MM.1S (cell line): ENCODE measurements at regions not wholly inside any gene's neighbourhood (a gene's known extent, or its start where the extent isn't known, plus 50 kb on each side); places are given as distances from the start of the nearest gene placed in this dataset.

Experiments
- DNase-seq: peaks from one replicate; pipeline ENCODE4 v3.0.0-alpha.2; 2015
- H2AFZ ChIP-seq: fragments of 300-600 bp; sonication (generic); 2 replicates; pipeline ENCODE4 v1.6.0; 2016; ENCODE audit warnings: antibody characterized with exemption, low read length
- H3F3A ChIP-seq: fragments of 300-600 bp; sonication (generic); 2 replicates; pipeline ENCODE4 v1.6.1; 2016; ENCODE audit warnings: mild to moderate bottlenecking, antibody characterized with exemption, low read length, moderate library complexity, mixed read lengths; ENCODE audit not compliant: insufficient read depth
- H3K27ac ChIP-seq: fragments of 300-600 bp; sonication (generic); 2 replicates; pipeline ENCODE4 v1.5.1; 2016; ENCODE audit warnings: mild to moderate bottlenecking, low read length
- H3K27me3 ChIP-seq: fragments of 300-600 bp; sonication (generic); replicated peaks from 2 replicates; pipeline ENCODE4 v1.6.0; 2016; ENCODE audit warnings: low read length; ENCODE audit not compliant: insufficient read depth
- H3K36me3 ChIP-seq: fragments of 300-600 bp; sonication (generic); replicated peaks from 2 replicates; pipeline ENCODE4 v1.6.1; 2016; ENCODE audit warnings: mild to moderate bottlenecking, low read length, mixed read lengths; ENCODE audit not compliant: insufficient read depth
- H3K4me1 ChIP-seq: fragments of 300-600 bp; sonication (generic); 2 replicates; pipeline ENCODE4 v1.6.1; 2016; ENCODE audit warnings: low read length, mixed read lengths
- H3K4me2 ChIP-seq: fragments of 300-600 bp; sonication (generic); 2 replicates; pipeline ENCODE4 v1.6.0; 2016; ENCODE audit warnings: low read depth, low read length
- H3K4me3 ChIP-seq: fragments of 300-600 bp; sonication (generic); 2 replicates; pipeline ENCODE4 v1.5.1; 2016; ENCODE audit warnings: low read length, mixed read lengths
- H3K79me2 ChIP-seq: fragments of 300-600 bp; sonication (generic); 2 replicates; pipeline ENCODE4 v1.6.1; 2016; ENCODE audit warnings: mixed run types, low read length, mixed read lengths
- H3K9ac ChIP-seq: fragments of 300-600 bp; sonication (generic); 2 replicates; pipeline ENCODE4 v1.6.1; 2016; ENCODE audit warnings: low read length, mixed read lengths
- H3K9me2 ChIP-seq: fragments of 300-600 bp; sonication (generic); replicated peaks from 2 replicates; pipeline ENCODE4 v1.6.1; 2016; ENCODE audit warnings: mild to moderate bottlenecking, low read length, mixed read lengths; ENCODE audit not compliant: insufficient read depth
- H3K9me3 ChIP-seq: fragments of 300-600 bp; sonication (generic); replicated peaks from 2 replicates; pipeline ENCODE4 v1.6.1; 2016; ENCODE audit warnings: mild to moderate bottlenecking, low read length, mixed read lengths; ENCODE audit not compliant: insufficient read depth
- H4K20me1 ChIP-seq: fragments of 300-600 bp; sonication (generic); 2 replicates; pipeline ENCODE4 v1.6.1; 2016; ENCODE audit warnings: mild to moderate bottlenecking, low read length, moderate library complexity, mixed read lengths; ENCODE audit not compliant: insufficient read depth
- EZH2 ChIP-seq: fragments of 300-600 bp; sonication (generic); optimal IDR thresholded peaks from 2 replicates; pipeline ENCODE3; 2017; ENCODE audit warnings: low read depth, mild to moderate bottlenecking, antibody characterized with exemption, low read length, mixed read lengths
- EZH2phosphoT487 ChIP-seq: fragments of 300-600 bp; sonication (generic); IDR thresholded peaks from 2 replicates; pipeline ENCODE4 v1.6.1; 2018; ENCODE audit warnings: antibody characterized with exemption, low read length
- TF ChIP-seq, protein P1 (sequence below): fragments of 300-600 bp; sonication (generic); IDR thresholded peaks from 2 replicates; pipeline ENCODE4 v1.5.1; 2016; ENCODE audit warnings: antibody characterized with exemption, low read length, mixed read lengths

DNA sequence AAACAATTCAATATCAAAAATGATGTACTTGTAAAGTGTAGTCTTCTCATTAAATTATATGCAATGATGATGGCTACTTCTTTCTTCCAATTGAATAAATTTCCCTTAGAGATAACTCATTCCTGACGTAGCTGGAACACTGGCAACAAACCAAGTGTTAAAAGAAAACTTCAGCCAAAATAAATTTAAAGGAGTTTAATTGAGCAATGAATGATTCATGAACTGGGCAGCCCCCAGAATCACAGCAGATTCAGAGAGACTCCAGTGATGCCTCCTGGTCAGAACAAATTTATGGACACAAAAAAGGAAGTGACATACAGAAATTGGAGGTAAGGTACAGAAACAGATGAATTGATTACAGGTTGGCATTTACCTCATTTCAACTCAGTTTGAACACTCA, 276.5 kb downstream of the DSC3 start:
- no peak overlapping the region for H3K9ac ChIP-seq
- H3K4me2 ChIP-seq = no peak overlapping the region
- H4K20me1 ChIP-seq = no peaks in the 10 kb centered on the region
- no peaks in the 10 kb centered on the region for H3F3A ChIP-seq
- no peaks in the 10 kb centered on the region for H3K27me3 ChIP-seq
- H3K9me3 ChIP-seq = no peaks in the 10 kb centered on the region
- H3K4me1 ChIP-seq = peaks cover 2% of the 10 kb centered on the region
- DNase-seq = no peak
- no peak overlapping the region for H3K27ac ChIP-seq
- H3K9me2 ChIP-seq = no peaks in the 10 kb centered on the region
- H3K79me2 ChIP-seq = no peaks in the 10 kb centered on the region
- H3K36me3 ChIP-seq = no peaks in the 10 kb centered on the region
- H2AFZ ChIP-seq = no peak overlapping the region
- TF ChIP-seq EZH2 = no peak
- no peak overlapping the region for H3K4me3 ChIP-seq

DNA sequence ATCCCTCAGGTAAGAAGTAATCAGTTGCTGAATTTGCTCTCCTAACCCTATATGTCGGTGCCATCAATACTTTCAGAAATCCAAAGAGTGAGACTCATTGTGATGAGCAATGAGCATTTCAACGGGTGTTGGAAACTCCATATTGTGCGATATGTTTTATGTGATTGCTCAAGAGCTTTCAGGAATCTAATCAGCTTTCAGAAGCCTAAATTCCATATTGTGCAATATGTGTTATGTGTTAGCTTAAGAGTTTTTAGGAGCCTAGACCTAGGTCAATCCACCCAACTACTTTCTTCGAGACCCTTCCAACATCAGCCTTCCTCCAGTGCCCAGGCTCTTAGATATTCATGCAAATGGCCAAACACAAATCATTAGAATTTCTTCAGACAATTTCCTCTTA, 277.3 kb downstream of the DSC3 start:
- Histone ChIP-seq H3K79me2 (no peaks in the 10 kb centered on the region), H3K9me2 (no peaks in the 10 kb centered on the region), H3K9me3 (no peaks in the 10 kb centered on the region), H3K4me3 (no peak overlapping the region), H3K27ac (no peak overlapping the region), H4K20me1 (no peaks in the 10 kb centered on the region), H3K9ac (no peak overlapping the region), H3K27me3 (no peaks in the 10 kb centered on the region), H2AFZ (no peak overlapping the region), H3K36me3 (no peaks in the 10 kb centered on the region), H3K4me2 (no peak overlapping the region), H3K4me1 (no peaks in the 10 kb centered on the region), H3F3A (no peaks in the 10 kb centered on the region)
- TF ChIP-seq EZH2phosphoT487 (no peak), EZH2 (no peak)
- TF ChIP-seq, protein P1, sequence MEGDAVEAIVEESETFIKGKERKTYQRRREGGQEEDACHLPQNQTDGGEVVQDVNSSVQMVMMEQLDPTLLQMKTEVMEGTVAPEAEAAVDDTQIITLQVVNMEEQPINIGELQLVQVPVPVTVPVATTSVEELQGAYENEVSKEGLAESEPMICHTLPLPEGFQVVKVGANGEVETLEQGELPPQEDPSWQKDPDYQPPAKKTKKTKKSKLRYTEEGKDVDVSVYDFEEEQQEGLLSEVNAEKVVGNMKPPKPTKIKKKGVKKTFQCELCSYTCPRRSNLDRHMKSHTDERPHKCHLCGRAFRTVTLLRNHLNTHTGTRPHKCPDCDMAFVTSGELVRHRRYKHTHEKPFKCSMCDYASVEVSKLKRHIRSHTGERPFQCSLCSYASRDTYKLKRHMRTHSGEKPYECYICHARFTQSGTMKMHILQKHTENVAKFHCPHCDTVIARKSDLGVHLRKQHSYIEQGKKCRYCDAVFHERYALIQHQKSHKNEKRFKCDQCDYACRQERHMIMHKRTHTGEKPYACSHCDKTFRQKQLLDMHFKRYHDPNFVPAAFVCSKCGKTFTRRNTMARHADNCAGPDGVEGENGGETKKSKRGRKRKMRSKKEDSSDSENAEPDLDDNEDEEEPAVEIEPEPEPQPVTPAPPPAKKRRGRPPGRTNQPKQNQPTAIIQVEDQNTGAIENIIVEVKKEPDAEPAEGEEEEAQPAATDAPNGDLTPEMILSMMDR = no peak
- no peak for DNase-seq

DNA sequence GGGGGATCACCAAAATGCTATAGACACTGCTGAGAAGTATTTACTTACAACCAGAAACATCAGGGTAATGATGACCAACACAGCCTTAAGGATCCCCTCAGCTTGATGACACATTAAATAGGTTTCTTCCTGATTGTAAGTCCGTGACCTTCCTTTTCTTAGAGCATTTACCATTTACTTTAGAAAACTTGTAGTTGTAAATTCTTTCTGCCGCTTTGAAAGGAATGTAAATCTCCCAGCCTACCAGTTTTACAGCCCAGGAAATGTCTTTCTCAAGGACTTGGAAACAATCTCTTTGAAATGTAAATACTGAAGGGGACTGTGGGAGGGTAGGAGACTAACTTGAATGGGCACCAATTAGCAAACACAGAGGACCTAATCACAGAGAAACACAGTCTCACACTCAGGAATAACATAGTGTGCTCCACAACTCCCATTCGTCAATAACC, 278.6 kb downstream of the DSC3 start:
- TF ChIP-seq EZH2phosphoT487 (no peak), EZH2 (no peak)
- TF ChIP-seq, protein P1 = no peak
- Histone ChIP-seq H3K4me2 (no peak overlapping the region), H3K9ac (no peak overlapping the region)

DNA sequence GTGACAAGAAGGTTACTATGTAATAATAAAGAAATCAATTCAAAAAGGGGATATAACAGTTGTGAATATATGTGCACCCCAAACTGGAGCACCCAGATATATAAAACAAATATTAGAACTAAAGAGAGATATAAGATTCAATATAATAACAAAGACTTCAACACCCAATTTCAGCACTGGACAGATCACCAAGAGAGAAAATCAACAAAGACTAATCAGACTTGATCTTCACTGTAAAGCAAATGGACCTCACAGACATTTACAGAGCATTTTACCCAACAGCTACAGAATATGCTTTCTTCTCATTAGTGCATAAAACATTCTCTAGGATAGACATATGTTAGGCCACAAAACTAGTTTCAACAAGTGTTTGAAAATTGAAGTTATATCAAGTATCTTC, 287.7 kb downstream of the DSC3 start:
- Histone ChIP-seq H3K36me3 (no peaks in the 10 kb centered on the region), H3K9me2 (no peaks in the 10 kb centered on the region), H3K9ac (no peak overlapping the region), H3K4me3 (no peak overlapping the region), H2AFZ (no peak overlapping the region), H3K9me3 (no peaks in the 10 kb centered on the region), H3K4me2 (no peak overlapping the region), H3K4me1 (no peaks in the 10 kb centered on the region), H4K20me1 (no peaks in the 10 kb centered on the region), H3K27me3 (no peaks in the 10 kb centered on the region), H3F3A (no peaks in the 10 kb centered on the region), H3K79me2 (no peaks in the 10 kb centered on the region), H3K27ac (no peak overlapping the region)
- TF ChIP-seq, protein P1 = no peak
- TF ChIP-seq EZH2phosphoT487 (no peak), EZH2 (no peak)
- no peak for DNase-seq

More for the DNA sequence above, 278.6 kb downstream of the DSC3 start:
- H3K4me3 ChIP-seq = no peak overlapping the region
- no peaks in the 10 kb centered on the region for H3K9me2 ChIP-seq
- H3K27me3 ChIP-seq = no peaks in the 10 kb centered on the region
- DNase-seq = no peak
- H4K20me1 ChIP-seq = no peaks in the 10 kb centered on the region
- H3K4me1 ChIP-seq = no peaks in the 10 kb centered on the region
- no peaks in the 10 kb centered on the region for H3F3A ChIP-seq
- no peaks in the 10 kb centered on the region for H3K79me2 ChIP-seq
- no peaks in the 10 kb centered on the region for H3K9me3 ChIP-seq
- H3K36me3 ChIP-seq = no peaks in the 10 kb centered on the region
- no peak overlapping the region for H3K27ac ChIP-seq
- no peak overlapping the region for H2AFZ ChIP-seq
